BE2C (cell line): ENCODE measurements at regions not wholly inside any gene's neighbourhood (a gene's known extent, or its start where the extent isn't known, plus 50 kb on each side); places are given as distances from the start of the nearest gene placed in this dataset.

Experiments used
- DNase-seq: peaks from one replicate; pipeline ENCODE4 v3.0.0-alpha.2; 2020
- H3K27me3 ChIP-seq: fragments of 250-450 bp; sonication (Bioruptor Pico); 2 replicates; pipeline ENCODE4 v1.5.1; 2020; ENCODE audit warnings: mild to moderate bottlenecking
- H3K36me3 ChIP-seq: fragments of 250-450 bp; sonication (Bioruptor Pico); 2 replicates; pipeline ENCODE4 v1.5.1; 2020; ENCODE audit warnings: mild to moderate bottlenecking
- H3K4me1 ChIP-seq: fragments of 250-450 bp; sonication (Bioruptor Pico); 2 replicates; pipeline ENCODE4 v1.5.1; 2020
- H3K4me3 ChIP-seq: 2 replicates; pipeline ENCODE4 v1.5.1; 2011; ENCODE audit warnings: low read depth, low read length
- H3K9me3 ChIP-seq: fragments of 250-450 bp; sonication (Bioruptor Pico); 2 replicates; pipeline ENCODE4 v1.5.1; 2020
- CTCF ChIP-seq: IDR thresholded peaks from 2 replicates; pipeline ENCODE4 v1.5.1; 2012; ENCODE audit warnings: mild to moderate bottlenecking, low read depth, low read length

- TF ChIP-seq CTCF: no peak
- no peak for DNase-seq
- Histone ChIP-seq H3K36me3 (no peaks in the 10 kb centered on the region), H3K9me3 (no peaks in the 10 kb centered on the region), H3K4me1 (no peaks in the 10 kb centered on the region), H3K27me3 (no peaks in the 10 kb centered on the region), H3K4me3 (no peak overlapping the region)
These were observed 226.2 kb upstream of the SMC2 start for GRCh38 chr9:103867886-103868285.

GRCh38 chr9:103872811-103873210, 221.3 kb upstream of the SMC2 start:
- Histone ChIP-seq H3K36me3 (no peaks in the 10 kb centered on the region), H3K27me3 (no peaks in the 10 kb centered on the region), H3K4me3 (no peak overlapping the region), H3K9me3 (no peaks in the 10 kb centered on the region), H3K4me1 (no peaks in the 10 kb centered on the region)
- no peak for TF ChIP-seq CTCF
- DNase-seq: no peak

GRCh38 chr9:103881419-103881818, 212.7 kb upstream of the SMC2 start:
- Histone ChIP-seq H3K4me3 (no peak overlapping the region), H3K36me3 (no peaks in the 10 kb centered on the region), H3K27me3 (no peaks in the 10 kb centered on the region), H3K4me1 (no peaks in the 10 kb centered on the region), H3K9me3 (no peaks in the 10 kb centered on the region)
- no peak for DNase-seq
- no peak for TF ChIP-seq CTCF

- no peaks in the 10 kb centered on the region for H3K4me1 ChIP-seq
- H3K36me3 ChIP-seq: no peaks in the 10 kb centered on the region
- H3K9me3 ChIP-seq: no peaks in the 10 kb centered on the region
- H3K4me3 ChIP-seq: no peak overlapping the region
- H3K27me3 ChIP-seq: no peaks in the 10 kb centered on the region
- TF ChIP-seq CTCF: no peak
- DNase-seq: no peak
These were observed 204.1 kb upstream of the SMC2 start for GRCh38 chr9:103889989-103890388.

GRCh38 chr9:103894184-103894583, 199.9 kb upstream of the SMC2 start:
- no peak for TF ChIP-seq CTCF
- Histone ChIP-seq H3K36me3 (no peaks in the 10 kb centered on the region), H3K27me3 (no peaks in the 10 kb centered on the region), H3K4me3 (no peak overlapping the region), H3K9me3 (no peaks in the 10 kb centered on the region), H3K4me1 (no peaks in the 10 kb centered on the region)
- no peak for DNase-seq

- no peak for TF ChIP-seq CTCF
- H3K4me1 ChIP-seq: no peaks in the 10 kb centered on the region
- no peaks in the 10 kb centered on the region for H3K36me3 ChIP-seq
- H3K27me3 ChIP-seq: no peaks in the 10 kb centered on the region
- DNase-seq: no peak
- no peaks in the 10 kb centered on the region for H3K9me3 ChIP-seq
- no peak overlapping the region for H3K4me3 ChIP-seq
These were observed 195.6 kb upstream of the SMC2 start for GRCh38 chr9:103898550-103898949.
